ENCODE measurements at regions not wholly inside any gene's neighbourhood (a gene's known extent, or its start where the extent isn't known, plus 50 kb on each side); places are given as distances from the start of the nearest gene placed in this dataset.

DNA sequence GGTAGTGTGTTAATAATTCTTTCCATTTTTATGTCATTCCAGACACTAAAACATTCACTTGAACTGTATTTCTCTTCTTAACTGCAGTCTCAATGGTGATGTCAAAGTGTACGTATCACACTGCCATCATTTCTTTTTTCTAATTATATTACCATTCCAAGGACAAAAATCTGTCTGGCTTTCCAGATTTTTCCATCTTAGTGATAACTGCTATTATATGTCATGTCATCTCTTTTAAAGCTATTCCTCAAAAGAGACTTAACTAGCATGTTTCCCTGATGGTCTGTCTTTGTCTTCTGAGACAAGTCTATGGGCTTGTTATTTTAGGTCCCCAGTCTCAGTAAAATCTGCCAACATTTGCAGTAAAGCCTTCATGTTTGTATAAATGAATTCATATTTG is 1207.1 kb downstream of the PCDH17 start:
- DNase-seq: no peak

DNA sequence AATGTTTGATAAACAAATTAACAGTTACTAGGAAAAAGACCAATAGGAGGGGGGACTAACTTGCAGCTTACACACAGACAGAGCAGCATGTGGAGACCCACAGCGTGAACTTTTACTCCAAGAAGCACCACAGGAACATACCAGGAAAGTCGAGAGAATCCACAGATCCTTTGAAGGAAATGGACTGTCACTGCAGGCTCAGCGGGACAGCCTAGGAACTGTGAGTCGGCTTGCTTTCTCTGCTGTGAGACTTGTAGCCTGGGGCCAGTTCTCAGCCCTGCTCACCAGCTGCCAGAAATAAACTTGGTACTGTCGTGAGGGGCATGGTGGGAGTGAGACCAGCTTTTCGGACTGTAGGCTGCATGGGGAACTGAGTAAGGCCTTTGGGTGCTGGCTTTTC is 1211.5 kb downstream of the PCDH17 start:
- DNase-seq: no peak

DNA sequence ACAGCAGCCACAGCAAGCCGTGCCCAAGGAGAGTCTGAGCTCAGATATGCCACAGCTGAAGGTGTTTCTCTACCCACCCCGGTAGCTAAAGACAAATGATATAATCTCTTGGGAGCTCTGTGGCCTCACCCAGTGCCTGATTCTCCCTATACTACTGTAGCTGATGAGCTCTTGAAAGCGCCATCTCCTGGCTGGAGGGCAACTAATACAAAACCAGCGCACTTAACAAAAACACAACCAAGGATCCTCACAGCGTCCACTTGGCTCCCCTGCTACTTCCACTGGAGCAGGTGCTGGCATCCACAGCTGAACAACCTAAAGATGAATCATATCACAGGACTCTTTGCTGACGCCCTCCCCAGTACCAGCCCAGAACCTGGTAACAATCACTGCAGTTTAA is 1212.0 kb downstream of the PCDH17 start:
- DNase-seq: no peak

DNA sequence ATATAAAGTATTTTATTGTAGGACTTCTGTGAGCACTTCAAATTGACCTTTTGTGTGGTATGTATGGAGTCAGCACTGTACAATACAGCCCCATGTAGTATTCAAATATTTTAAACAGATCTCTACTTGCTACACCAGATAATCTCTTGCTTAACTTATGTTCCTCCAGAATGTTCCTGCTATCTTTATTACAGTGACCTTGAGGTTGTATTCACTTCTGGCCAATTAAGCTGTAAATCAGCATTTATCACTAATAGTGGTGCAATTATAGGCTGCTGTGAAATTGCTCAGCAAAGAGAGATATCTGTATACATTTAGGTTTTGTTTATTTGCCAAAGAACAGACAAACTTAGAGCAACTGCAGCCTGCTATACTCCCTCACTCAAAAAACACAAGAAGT is 1218.6 kb downstream of the PCDH17 start:
- no peak for DNase-seq

DNA sequence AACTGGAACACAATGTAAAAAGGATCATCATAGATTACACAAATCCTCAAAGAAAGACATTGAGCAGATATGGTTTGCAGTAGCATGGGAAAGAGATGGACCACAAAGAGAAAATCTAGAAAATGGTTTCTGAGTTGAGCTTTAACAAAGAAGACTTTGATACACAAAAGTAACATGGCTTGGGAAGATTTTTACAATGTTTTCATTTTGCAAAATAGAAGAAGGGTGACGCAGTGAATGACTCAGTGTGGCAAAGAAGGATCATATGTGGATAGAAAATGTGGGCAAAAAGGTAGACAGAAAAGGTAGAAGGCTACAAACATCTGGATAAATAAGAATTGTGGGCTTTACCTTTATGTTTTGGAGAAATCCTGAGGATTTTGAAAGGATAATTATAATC is 1220.5 kb downstream of the PCDH17 start:
- no peak for DNase-seq

DNA sequence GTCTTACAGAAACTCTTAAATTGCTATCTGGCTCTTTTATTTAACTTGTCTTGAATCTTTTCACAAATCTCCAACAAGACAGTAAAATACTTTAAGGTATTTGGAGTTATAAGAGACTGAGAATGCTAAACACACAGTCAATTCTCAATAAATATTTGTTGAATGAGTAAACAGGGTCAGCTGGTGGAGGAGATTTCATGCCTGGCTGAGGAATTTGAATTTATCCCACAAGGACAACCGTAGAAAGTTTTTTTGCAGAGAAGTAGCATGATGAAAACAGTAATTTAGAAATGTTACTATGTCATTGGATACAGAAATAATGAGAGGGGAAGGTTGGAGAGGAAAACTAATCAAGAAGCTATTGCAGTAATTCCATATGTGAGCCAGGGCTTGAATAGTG is 1223.7 kb downstream of the PCDH17 start:
- no peak for DNase-seq

DNA sequence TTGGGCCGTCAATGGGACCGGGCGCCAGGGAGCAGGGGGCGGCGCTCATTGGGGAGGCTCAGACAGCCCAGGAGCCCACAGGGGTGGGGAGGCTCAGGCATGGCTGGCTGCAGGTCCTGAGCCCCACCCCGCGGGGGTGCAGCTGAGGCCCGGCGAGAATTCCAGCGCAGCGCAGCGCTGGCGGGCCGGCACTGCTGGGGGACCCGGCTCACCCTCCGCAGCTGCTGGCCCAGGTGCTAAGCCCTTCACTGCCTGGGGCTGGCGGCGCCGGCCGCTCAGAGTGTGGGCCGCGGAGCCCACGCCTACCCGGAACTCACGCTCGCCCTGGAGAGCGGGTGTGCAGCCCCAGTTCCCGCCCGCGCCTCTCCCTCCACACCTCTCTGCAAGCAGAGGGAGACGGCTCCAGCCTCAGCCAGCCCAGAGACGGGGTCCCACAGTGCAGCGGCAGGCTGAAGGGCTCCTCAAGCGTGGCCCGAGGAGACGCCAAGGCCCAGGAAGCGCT is 1227.4 kb downstream of the PCDH17 start:
- no peak for DNase-seq

DNA sequence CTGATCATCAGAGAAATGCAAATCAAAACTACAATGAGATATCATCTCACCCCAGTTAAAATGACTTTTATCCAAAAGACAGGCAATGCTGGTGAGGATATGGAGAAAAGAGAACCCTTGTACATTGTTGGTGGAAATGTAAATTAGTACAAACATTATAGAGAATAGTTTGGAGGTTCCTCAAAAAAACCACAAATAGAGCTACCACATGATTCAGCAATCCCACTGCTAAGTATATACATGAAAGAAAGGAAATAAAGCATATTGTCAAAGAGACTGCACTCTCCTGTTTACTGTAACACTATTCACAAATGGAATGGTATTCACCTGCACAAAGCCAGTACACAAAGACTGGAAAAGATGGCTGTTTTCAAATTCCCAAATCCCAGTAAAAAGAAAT is 1233.7 kb downstream of the PCDH17 start:
- DNase-seq: no peak

DNA sequence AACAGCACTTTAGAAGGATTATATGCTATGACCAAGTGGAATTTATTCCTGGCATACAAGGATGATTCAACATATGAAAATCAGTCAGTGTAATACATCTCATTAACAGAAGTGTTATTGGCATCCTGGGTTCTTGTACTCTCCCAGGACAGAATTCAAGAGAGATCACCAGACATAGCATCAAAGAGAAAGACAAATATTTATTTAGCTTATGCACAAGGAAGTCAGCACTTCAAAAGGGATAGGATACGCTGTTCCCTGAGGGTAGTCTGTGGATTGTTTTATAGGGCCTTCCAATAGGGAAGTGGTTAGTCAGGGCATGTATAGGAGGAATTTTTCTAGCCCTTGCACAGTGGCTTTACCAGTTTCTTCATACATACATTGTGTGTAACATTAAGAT is 1238.0 kb downstream of the PCDH17 start:
- DNase-seq: no peak

DNA sequence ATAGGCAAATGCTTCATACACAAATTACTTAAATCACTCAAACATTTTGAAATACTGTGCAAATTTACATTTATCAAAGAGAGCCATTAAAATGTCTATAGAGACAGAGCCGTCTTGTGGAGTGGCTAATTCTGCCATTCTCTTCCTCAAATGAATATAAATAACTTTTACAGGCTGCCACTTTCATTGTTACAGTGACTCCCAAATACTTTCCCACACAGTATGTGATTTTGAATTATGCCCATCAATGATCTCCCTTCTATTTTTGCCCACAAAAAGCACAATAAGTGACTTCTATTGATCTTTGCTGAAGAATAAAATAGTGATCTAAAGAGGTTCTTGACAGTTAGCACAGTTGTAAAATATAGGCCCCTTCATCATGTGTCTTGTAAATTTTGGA is 1244.9 kb downstream of the PCDH17 start:
- DNase-seq: no peak

DNA sequence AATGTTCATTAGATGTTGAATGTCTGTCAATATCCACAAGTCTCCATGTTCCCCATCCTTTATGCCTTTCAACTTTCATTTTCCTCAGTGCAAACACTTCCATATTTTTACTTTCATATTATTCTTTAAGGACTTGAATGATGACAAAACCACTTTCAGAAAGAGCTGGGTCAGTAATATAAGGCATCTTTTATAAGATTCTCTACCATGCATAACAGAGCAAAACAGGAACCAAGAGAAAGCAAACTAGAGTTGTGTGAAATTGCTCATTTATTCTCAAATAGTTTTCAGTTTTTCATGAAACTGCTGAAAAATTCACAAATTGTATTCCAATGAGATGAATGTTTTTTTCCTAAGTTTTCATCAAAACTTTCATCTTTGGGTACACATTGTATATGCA is 1247.6 kb downstream of the PCDH17 start:
- no peak for DNase-seq

DNA sequence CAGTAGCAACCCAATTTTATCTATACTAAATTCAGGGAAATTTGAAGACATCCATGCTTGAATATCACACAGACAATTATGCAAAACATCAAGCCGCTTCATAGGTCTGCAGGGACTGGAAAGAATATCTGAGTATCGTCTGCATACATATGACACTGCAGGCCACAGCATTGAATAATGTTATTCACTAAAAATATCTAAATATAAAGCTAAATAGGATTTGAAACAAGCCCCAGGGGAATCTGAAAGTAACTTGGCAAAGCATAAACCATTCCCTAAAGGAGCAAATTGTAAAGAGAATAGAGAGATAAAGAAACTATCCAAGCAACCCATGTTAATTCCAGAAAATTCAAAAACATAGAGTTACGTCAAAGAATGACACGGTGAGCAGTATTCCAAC is 1251.0 kb downstream of the PCDH17 start:
- DNase-seq: no peak

DNA sequence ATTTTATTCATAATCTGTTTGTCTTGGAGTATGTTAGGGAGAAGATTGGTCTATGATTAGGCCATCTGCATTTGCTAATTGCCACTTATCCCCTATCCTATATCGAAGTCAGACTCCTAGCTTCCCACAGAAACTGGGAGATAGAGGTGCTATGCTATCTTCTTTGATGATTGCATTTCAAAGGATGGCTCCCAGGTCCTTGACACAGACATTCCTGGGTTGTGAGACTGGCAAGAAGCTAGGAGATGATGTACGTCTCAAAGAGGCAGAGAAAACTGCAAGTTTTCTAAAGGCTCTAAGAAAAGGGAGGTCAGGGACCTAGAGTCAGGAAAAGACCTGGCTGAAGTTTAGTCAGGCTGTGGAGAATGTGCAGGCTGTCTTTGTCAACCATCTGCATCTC is 1251.9 kb downstream of the PCDH17 start:
- no peak for DNase-seq

DNA sequence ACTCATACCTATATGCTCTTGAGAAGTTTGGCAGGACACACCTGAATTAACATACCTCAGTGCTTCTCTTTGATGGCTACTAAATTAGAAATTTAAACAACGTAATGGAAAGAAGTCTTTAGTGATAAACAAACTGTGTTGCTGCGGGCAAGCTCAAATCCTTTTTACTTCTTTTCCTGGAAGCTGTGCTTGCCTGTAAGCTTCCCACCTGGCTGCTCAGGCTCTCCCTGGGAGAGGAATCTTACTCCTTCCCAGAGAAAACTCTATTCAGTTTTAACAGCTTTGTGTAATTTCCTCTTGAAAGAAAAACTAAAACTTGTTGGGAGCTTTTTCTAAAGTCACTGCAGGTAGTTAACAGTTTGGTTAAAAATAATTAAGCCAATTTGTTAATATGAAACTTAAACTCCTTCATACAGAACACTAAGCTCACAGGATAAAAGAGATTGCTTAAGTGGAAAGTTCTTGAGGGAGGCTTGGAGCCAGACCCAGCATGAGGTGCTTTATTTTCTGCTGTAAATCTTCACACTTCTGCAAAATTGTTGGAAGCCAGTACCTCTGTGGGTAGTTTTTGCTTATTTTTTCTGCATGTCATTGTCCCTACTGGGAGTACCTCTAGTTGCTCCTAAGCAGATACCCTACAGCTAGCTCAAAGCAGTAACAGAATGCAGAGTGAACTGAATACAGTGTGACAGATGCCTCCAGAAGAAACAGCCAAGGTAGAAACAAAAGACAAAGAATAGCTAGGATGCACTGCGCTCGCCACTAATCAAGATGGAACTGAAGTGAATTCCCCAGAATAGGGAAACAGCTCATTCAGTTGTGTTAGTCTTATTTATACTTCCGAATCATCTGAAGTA is 1253.0 kb downstream of the PCDH17 start:
- DNase-seq: no peak

DNA sequence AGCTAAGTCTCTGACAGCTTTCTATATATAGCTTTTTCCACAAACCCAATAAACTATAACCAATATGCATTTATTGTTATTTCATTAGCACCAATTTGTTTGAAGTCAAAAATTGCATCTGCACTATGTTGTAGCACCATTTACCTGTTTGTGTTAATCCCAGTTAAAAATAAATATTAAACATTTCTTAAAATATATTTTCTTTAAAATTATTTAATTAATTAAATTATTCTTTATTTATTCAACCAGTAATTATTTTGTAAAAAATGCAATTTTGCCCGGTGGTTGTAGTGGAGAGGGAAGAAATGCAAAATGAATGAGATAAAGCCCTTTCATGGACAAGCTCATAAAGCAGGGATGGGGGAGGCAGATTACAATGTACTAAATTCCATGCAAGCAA is 1257.9 kb downstream of the PCDH17 start:
- no peak for DNase-seq

DNA sequence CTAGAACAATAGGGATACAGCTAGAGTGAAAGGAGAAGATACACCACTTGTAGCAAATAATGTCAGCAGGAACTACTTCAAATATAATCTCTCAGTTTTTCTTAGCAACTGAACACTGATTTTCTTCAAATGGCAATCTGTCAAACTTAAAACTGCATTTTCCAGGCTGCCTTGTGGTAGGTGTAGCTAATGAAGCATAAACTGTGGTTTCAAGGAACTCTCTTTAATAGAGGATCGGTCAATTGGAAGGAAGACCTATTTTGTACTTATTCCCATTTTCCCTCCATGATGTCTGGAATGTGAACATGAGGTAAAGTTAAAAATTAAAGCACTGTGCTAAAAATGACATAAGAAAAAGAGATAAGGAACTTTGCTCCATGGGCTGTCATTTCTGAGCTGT is 1261.9 kb downstream of the PCDH17 start:
- no peak for DNase-seq

DNA sequence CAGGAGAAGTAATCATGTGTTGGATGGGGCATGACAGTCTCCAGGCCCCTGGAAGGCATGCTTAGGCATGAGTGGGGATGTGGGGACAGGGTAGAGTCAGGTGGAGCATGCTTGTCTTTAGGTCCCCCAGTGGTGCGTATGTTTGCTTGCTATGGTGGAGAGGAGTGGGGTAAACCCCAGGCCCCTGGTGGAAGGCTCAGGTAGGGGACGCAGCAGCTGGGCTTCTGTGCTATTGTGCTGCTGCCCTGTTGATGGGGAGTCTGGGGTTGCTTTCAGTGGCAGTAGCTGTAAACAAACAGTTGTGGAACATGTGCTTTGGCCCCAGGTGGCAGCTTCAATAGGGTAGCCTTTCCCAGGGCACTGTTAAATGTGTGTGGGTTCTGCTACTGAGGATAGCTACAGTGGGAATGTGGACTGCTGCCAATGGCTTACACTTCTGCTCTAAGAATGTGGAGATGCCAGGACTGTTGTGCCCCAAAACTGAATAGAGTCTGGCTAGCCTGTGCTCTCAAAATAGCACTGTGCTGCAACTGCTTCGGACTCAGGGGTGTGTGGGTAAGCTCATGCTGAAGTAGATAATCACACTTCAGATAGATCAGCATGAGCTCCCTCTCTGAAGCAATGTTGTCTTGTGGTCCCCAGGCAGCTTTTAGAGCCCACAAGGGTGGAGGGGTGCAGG is 1257.3 kb downstream of the DIAPH3 start:
- DNase-seq: no peak

DNA sequence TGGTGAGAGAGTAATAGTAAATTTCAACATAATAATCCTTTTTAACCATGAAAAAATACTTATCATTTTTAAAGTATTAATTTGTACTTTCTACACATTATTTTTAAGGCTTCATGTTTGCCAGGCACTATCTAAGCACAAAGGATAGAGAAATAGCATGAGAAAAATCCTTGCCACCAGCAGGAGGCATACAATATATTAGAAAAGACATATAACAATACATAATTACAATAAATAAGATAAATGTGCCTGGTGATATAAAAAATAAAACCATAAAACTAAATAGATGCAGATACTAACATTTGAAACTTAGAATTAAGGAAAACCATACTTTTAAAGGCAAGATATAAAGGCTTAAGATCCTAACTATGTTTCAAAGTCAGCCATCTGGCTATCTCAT is 1256.4 kb downstream of the DIAPH3 start:
- DNase-seq: no peak

DNA sequence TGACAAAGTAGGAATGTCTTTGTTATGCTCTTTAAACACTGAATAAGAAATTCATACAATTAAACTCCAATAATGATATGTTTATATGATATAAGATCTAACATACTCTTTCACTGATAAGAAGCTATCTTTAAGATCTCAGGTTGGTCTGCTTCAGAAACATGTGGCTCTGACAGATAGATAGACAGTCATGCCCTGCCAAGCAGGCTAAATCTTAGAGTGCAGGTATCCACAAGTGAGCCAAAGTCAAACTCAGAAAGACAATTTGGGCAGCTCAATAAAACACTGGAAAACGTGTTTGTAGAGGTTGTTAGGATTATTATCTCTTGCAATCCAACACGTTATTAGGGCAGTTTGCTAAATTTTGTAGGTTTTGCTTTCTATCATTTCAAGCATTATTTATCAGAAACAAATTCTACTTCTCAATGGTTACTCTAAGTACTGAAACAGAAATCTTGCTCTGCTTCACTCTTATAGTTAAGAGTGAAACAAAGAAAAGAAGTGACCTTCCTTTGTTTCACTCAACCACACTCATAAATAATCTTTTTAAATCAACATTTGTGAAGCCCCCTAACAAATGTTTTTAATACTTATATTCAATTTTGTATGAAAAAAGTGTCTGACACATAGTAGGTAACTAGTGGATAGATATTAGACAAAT is 1255.6 kb downstream of the DIAPH3 start:
- no peak for DNase-seq

DNA sequence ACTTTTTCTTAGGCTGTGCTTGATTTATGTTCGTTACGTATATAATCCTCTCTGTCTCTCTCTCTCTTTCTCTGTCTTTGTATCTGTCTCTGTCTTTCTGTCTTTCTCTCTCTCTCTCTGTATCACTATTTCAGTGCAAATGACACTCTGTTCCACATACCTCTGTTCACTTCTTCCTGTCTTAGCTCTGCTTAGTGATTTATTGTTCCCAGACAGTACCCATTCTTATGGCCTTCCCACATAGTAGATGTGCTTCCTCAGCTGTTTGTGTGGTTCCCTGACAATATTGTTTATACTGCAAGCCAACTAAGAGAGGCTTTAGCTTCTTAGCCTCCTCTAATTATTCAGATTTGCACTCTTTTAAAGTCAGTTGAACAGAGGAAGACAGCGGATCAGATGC is 1244.2 kb downstream of the DIAPH3 start:
- no peak for DNase-seq

DNA sequence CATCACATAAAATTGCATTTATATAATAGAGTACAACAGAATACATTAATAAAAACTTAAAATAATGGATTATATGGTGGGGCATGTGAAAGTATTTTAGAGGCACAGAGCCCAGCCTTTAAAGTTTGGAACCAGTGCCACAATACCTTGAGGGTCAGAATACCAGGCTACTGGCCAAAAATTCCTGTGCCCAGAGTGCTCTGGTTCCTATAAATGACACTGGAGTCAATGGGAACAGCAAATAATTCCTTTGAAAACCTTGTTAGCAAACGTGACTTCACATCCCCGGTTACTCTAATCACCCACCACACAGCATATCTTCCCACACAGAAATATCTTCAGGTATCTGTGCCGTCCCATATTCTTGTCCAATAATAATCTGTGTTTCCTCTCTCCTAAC is 1242.6 kb downstream of the DIAPH3 start:
- DNase-seq: no peak

DNA sequence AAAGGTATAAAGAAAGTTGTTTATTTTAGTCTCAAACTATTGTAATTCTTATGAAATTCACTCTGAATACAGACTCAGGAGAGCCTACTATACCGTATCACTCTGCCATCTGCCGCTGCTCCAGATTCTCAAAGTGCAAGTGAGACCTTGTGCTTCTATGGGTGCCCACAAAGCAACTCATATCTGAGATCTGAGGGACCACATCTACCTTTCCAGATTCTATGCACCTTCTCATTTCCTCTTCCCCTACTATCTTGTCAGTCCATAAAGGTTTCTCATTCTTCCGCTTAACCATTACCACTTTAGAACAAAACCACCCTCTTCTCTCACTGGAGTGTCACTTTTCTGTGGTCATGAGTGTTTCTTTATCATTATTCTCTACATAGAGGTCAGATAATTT is 1236.9 kb downstream of the DIAPH3 start:
- DNase-seq: no peak

DNA sequence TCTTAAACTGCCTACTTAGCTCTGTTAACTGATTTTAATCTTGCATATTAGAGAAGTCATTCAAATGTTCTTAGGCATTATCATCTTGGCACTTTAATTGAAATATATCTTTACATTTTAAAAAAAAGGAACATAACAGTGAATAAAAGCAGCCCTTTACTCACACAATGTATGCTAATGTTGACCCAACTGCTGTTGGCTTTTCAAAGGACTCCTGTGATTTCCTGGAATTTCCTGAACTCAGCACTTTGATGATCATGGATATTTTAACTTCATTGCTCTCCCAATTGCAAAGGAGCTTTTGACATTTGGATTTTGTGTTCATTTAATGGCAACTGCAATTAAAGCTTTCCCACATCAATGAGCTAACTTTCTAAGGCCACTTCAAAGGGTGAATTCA is 1230.3 kb downstream of the DIAPH3 start:
- DNase-seq: no peak

DNA sequence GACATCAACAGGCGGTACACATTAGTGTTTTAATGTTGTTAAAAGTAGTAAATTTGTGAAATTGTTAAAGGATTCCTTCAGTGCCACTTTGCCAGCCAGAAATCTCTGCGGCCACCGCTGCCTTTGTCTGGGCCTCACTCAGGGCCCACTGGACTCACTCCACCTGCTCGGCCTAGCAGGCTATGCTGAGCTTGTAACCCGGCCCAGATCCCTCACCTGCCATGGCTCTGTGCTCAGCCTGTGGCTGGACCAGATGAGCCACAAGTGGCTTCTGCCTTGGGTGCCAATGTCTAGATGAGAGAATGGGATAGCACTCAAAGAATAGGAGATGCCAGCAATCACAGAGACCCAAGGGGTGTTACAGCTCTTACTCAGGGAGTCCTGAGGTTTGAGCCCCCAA is 1228.0 kb downstream of the DIAPH3 start:
- DNase-seq: no peak
